GM18909 (cell line): ENCODE measurements at regions not wholly inside any gene's neighbourhood (a gene's known extent, or its start where the extent isn't known, plus 50 kb on each side); places are given as distances from the start of the nearest gene placed in this dataset.
A peak's percentile ranks its signal among the peaks of the same experiment; 100 is the strongest.

Experiments used
- ATAC-seq: cut with Tn5 transposase; IDR thresholded peaks from one replicate; pipeline ENCODE4 v1.9.1; 2021; ENCODE audit warnings: mild to moderate bottlenecking; ENCODE audit not compliant: unreplicated experiment, poor library complexity

DNA sequence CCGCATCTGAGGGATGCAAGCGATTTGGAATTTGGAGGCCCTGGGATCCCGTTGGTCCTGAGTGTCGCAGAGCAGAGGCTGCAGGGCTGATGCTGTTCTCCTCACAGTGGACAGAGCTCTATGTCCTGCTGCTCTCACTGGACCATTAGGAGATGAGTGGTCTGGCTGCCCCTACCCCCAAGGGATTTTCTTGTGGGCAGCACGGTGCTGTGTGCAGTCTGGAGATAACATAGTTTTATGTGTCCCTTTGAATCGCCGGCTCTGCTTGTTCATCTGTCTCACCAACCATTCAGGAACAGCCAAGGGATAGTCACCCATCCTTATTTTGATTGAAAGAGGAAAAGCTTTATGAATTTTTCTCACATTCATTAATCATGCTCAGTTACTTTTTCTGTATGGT is 49.9 kb downstream of the CHRM3 start:
- ATAC-seq: no peak

DNA sequence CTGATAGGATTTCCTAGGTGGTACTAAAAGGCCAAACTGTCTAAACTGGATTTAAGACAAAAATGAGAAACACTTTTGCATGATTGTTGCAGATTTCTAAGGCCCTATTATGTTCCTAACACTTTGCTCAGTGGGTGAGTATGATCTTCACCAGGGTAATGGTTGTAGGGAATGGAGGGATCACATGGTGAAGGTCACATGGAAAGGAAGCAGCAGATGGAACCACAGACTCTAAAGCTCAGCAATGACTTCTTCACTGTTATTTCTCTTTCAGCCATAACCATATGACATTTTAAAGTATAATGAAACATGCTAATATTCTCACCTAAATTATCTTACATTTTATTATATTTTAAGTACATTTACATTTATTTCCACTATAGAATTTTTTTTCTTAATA is 51.5 kb downstream of the CHRM3 start:
- ATAC-seq: no peak

DNA sequence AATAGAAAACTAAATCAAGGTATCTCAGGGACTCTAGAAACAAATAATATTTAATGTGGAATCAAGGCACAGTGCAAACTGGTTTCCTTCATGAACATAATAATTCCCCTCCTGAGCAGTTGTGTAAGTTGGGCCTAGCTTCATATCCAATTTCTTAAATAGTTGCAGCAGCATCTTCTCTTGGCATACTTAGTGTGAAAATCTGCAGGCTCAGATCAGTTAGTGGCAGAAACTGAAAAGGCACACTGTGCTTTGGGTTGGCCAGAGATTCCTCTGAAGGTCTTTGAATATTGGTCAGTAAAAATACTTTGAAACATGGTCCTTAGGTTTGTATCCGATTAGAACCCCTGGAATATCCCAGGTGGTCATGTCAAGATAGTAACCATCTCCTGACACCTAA is 52.5 kb downstream of the CHRM3 start:
- no peak for ATAC-seq

DNA sequence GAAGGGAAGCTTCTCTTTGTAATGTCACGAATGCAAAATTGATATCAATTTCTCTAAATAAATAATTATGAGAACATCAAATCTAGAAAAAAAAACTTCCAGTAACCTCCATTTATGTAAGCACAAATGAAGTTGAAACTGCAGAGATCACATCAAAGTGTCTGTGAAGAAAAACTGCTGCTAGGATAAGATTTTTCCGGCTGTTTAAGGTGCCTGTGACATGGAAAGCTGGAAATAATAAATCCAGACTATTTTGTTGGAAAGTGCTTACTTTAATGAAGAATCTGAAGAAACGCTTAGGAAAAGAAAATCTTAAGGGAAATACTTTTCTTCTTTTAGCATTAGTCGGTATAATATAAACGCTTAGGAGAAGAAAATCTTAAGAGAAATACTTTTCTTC is 57.0 kb downstream of the CHRM3 start:
- ATAC-seq: no peak

DNA sequence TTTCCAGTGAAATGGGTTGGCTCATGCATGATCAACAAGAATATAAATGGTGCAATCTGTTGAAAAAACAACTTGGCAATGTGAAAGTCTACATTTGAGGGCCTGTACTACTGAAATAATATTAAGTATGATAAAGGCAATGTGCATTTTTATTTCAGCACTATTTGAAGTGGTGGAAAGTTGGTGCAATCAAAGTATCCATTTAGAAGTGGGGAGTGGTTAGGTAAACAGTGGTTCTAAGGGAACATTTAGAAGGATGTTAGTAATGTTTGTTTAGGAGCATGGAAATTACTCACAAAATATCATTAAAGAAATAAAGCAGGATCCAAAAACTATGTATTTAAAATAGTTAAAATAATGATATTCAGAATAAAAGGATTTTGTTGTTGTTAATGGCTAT is 60.2 kb downstream of the CHRM3 start:
- ATAC-seq: no peak

DNA sequence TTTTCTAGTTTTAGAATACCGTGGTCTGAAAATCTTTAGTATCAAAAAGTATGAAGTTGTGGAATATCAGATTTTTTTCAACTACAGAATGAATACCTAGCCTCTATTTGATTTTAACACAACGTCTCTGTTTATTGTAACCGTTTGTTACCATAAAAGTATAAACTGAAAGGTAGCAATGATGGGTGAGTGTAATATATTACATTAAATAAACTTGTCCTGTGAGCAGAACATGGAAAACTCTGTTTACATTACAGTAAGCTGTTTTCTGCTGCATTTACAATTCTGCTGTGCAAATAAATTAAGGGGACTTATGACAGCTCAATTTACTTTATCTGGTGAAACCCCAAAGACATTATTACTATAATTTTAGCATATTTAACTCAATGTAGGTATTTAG is 62.5 kb downstream of the CHRM3 start:
- no peak for ATAC-seq

DNA sequence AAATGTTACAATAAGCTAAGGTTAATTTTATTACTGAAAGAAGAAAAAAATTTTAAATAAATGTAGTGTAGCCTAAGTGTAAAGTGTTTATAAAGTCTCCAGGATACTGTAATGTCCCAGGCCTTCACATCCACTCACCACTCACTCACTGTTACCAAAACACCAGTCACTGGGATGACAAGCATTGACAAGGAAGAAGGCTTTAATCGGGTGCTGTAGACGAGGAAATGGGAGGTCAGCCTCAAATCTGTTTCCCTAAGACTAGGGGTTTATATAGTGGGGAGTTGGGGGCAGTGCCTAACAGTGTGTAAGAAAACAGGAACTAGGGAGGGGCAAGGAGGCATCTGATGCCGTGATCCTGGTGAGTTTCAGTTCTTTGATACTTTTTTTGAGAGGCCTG is 69.4 kb downstream of the CHRM3 start:
- no peak for ATAC-seq

DNA sequence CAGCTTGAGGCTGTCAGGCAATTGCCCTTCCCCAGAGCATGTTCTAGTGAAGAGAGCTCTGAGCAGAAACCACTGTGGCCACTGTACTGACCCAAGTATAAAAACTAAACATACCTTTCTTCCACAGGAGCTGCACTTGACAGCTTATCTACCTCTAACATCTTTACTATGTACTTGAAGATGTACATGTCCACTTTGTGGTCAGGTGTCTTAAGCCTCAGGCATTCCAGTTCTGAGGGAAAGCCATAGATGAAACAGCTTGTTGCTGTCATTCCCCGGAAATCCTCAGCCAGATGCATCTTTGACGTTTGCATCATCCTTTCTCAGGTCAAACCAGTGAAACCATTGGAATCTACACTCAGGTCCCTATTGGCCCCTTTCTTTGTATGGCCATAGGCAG is 70.4 kb downstream of the CHRM3 start:
- ATAC-seq: no peak

DNA sequence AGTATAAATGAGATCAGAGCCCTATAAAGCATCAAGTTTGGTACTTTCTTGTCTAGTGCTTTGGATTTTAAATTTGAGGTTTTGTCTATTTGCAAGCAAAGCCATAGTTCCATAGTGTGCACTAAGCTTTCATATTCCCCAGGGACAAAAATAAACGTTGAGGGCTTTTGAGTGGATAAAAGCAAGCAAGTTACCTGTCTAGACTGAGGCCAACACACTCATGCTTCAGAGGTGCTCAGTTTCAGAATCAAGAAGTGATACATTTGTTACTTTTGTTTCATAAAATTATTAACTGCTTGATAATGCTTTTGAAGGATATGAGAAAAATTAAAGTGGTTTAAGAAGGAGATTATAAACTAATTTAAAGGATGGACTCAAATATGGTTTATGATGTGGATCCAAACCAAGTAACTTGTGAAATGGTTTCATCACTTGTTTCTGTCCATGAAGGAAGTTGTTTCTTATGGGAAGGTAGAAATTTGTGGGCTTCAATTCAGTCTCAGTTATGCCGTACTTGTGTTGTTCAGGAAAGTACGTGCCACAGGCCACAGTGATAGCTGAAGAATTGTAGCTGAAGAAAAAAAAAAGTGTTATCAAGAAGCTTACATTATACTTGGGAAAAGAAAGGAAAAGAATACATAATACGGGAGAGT is 71.2 kb downstream of the CHRM3 start:
- peak; percentile 61 for ATAC-seq

DNA sequence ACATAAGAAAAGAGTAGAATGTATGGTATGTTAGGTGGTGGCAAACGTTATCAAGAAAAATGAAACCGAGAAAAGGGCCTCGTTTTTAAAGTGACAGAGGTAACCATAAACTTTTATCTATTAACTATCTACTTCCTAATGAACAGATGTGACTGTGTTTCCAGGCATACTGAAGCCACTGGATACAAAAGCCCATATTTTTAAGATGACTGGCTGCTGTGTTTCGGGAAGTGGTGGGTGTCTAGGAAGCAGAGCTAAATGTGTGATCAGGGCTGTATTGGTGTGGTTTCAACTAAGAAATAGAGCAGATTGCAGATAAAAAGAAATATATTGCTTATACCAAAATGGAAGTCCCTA is 71.8 kb downstream of the CHRM3 start:
- peak; percentile 80 for ATAC-seq

DNA sequence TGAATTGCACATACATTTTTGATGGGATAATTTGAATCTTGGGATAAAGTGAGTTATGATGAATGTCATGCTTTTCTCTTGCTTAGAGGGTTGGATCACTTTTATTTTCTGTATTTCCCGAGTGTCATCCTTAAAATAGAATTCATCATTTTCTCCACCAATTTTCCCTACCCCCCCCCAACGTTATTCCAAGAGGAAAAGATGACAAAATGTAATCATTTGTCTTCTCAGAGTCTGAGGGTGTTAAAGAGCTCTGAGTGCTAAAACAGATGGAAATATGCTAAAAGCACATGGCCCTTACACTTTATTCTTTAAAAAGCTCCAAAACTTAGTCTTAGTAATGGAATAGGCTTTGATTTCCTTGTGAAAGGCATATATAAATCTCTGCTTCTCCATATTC is 81.4 kb downstream of the CHRM3 start:
- ATAC-seq: no peak

DNA sequence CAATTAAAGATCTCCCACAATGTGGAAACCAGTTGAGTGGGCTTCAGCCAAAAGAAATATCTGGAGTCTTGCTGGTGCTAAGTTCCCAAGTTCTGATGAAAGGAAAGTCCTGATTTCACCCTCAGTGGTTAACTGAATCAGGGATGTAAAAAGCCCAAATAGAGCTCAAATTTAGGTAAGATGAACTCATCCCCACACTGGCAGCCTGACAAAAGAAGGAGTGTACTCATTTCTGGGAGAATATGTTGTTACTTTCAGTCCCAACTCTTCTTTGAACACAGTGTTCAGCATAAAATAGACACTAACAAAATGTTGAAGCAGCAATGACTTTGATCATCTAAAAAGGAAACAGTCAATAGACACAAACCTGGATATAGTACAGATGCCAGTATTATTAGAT is 91.7 kb downstream of the CHRM3 start:
- ATAC-seq: no peak

DNA sequence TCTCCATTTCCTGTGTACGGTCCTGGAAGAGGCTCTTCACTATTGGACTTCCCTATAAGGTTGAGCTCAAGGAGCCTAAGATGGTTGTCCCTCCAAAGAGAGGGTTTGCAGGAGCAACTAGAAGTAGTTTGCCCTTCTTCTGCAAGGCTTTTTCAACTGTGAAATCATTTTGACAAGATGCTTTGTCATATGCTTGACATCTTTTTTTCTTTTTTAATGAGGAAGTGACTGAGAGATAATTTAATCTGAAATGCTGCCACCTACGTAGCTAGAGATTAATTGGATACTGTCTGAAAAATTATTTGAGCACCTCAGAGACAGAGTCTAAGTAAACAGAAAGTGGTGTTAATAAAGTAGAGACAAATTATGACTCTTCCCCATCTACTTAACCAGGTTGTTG is 97.0 kb downstream of the CHRM3 start:
- no peak for ATAC-seq

DNA sequence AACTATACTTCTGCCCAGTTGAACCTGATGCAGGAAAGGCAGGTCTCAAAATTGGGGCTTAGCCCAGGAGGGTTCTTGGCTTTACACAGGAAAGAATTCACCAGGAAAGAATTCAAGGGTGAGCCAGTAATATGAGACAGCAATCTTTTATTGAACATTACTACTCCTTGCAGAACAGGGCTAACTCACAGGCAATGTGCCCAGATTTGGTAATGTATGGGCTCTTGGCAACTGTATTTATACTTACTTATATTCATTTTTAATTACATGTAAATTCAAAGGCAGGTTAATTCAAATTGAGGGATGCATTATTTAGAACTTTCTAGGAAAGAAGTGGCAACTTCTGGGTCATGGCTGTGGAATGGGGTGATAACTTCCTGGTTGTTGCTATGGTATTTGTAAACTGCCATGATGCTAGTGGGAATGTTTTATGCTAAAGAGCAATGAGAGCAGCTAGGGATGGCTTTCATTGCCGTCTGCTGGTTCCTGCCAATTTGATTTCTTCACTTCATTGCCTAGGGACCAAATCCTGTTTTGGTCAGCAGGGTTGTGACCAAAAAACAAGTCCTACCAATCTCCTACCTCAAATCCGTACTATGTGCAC is 107.5 kb downstream of the CHRM3 start:
- no peak for ATAC-seq

DNA sequence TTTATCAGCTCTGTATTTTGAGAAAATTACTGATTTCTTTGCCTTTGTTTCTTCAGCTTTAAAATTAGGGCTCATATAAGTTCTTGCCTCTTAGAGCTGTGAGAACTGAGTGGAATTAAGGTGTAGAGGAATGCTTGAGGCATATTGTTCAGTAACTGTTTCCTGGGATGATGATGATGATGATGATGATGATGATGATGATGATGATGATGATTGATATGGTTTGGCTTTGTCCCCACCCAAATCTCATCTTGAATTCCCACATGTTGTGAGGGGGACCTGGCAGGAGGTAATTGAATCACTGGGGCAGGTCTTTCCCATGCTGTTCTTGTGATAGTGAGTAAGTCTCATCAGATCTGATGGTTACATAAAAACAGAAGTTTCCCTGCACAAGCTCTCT is 118.7 kb downstream of the CHRM3 start:
- no peak for ATAC-seq

DNA sequence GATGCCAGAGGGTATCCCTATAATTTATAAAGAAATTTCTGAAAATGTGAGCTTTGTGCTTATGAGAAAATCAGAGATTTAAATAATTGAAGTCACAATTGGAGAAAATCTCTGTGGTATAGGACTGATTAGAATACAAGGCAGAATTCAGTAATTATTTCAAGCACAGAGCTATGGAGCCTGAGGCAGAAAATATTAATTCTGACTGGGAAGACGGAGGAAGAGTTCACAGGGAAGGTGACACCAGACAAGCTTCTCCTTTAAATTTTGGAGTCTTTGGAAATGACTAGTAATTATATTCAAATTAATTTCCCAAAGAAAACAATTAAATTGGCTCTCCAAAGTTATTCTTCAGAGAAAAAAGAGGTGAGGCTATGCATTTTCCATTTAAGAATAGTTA is 121.5 kb downstream of the CHRM3 start:
- ATAC-seq: no peak

DNA sequence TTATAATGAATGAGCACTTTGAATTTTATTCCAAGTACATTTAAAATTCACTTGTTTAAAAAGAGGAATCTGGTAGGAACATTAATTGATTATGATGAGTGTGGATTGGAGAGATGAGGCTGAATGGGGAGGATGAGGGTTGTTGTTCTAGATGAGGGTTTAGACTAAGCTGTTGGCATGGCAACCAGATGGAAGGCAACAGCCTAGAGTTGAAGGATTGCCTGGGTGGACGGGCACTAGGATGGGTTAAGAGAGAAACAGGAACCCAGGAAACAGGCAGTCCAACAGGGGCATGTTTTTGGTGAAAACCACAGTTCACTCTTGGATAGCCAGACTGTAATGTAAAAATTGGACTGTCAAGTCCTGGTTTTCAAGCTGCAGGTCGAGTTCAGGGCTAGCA is 125.5 kb downstream of the CHRM3 start:
- no peak for ATAC-seq

DNA sequence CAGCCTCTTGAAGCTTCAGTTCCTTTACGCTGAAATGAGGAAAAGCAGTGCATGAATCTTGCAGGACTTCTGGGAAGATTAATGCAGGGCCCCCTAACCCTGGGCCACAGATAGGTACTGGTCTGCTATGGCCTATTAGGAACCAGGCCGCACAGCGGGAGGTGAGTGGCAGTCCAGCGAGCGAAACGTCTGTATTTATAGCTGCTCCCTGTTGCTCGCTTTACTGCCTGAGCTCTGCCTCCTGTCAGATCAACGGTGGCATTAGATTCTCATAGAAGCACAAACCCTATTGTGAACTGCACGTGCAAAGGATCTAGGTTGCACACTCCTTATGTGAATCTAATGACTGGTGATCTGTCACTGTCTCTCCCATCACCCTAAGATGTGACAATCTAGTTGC is 130.2 kb downstream of the CHRM3 start:
- no peak for ATAC-seq

DNA sequence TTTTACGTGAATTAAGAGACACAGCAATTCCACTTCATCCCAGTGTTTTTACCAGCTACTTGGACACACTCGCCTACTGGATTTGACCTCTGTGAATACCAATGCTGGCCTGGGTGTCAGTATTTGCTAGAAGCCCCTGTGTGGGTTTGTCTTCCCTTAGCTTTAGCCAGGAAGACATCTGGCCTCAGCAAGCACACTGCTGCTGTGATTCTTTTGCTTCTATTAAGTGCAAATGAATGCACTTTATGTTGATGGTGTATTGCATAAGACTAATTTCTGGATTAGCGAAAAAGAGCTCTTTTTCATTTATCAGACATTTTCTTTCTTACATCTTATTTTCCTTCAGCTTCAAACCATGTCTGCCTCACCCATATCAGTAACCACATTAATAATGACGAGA is 140.0 kb downstream of the CHRM3 start:
- ATAC-seq: no peak

DNA sequence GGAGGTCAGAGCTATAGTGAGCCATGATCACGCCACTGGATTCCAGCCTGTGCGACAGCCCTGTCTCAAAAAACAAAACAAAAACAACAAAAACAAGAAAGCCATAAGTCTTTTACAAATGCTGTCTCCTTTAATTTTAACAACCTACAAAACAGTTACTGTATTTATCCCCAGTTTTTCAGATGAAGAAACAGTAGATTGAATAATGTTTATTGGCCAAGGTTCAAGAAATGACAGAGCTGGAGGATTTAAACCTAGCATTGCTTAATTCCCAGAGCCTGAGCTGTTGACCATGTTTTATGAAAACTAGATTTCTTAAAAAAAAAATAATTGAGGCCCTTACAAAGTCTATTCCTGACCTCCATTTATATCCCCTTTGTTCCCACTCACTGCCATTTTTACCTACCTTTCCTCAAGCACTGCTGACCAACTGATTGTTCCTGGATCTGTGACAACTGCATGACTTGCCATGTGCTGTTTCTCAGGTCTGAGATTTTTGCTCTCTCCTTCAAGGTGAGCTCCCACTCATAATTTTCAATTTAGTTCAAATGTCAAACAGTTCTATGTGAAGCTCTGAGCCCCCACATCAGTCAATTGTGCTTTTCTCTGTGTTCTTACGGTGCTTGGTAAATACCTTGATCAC is 140.8 kb downstream of the CHRM3 start:
- ATAC-seq: no peak

DNA sequence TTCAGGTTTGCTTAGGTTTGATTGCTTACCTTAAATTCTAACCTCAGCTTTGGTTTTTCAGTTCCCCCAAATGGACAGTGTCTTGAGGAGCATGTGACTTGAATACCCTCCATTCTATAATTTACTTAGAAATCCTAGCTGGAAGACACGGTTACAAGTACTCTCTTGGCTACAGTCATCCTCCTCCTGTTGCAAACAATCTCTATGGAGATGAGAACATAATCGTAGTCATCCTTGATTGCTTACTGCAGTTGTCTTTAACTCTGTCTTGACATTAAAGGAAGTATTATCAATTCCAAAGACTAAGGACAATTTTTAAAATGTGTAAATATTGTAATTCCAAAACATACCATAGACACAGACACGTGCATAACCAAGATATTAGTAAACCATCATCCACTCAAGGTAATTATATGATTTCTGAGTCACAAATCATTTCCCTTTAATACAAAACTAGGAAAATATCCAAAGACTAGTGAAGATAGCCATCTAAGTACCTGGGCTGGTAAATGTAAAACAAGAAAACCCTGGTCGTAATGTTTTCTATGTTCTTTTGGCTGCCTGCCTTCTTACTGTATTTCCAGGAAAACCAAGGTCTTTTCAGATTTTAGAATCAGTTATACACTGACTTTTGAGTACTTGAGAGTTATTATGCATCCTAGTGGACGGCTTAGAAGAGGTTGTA is 149.9 kb downstream of the CHRM3 start:
- no peak for ATAC-seq

DNA sequence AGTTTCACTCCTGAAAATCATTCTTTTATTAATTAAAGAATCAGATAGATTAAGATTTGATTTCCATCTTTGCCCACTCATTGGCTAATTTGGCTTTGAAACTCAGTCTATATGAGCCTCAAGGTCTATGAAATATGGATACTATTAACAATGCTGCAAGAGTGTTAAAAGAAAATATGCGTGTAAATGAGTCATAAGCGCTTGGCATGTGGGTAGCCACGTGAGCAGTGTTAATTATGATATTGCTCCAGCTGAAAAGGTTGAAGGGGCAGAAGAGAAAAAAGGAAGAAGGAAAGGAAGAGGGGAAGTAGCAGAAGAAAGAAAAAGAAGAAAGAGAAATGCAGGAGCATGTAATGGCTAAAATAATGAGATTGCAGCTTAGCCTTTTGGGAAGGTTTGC is 151.4 kb downstream of the CHRM3 start:
- ATAC-seq: no peak
